SK-N-MC (cell line): ENCODE measurements at regions not wholly inside any gene's neighbourhood (a gene's known extent, or its start where the extent isn't known, plus 50 kb on each side); places are given as distances from the start of the nearest gene placed in this dataset.

Experiments
- DNase-seq: peaks from one replicate; pipeline ENCODE4 v3.0.0-alpha.2; 2011; ENCODE audit warnings: low read depth, low spot score
- H3K27ac ChIP-seq: fragments of 200-600 bp; sonication (generic); 2 replicates; pipeline ENCODE4 v1.5.1; 2016; ENCODE audit warnings: mixed run types
- H3K36me3 ChIP-seq: fragments of 200-600 bp; sonication (generic); 2 replicates; pipeline ENCODE4 v1.6.1; 2017; ENCODE audit warnings: antibody characterized with exemption, low read length, mixed read lengths; ENCODE audit not compliant: insufficient read depth
- H3K4me3 ChIP-seq: fragments of 200-600 bp; sonication (generic); 2 replicates; pipeline ENCODE4 v1.5.1; 2016
- H3K9ac ChIP-seq: fragments of 200-600 bp; sonication (generic); 2 replicates; pipeline ENCODE4 v1.8.0; 2017; ENCODE audit warnings: mixed run types, mixed read lengths; ENCODE audit not compliant: insufficient read length
- H3K9me3 ChIP-seq: fragments of 200-600 bp; sonication (generic); 2 replicates; pipeline ENCODE4 v1.6.1; 2017; ENCODE audit warnings: low read depth, mild to moderate bottlenecking, antibody characterized with exemption, low read length, moderate library complexity, mixed read lengths
- EZH2 ChIP-seq: fragments of 200-600 bp; sonication (generic); IDR thresholded peaks from one replicate; pipeline ENCODE4 v1.6.1; 2017; ENCODE audit warnings: antibody characterized with exemption
- FOXP2 ChIP-seq: optimal IDR thresholded peaks from 2 replicates; pipeline ENCODE3; 2011; ENCODE audit warnings: mild to moderate bottlenecking, moderate library complexity; ENCODE audit not compliant: insufficient read depth; ENCODE audit errors: extremely low read length, control extremely low read depth
- POLR2AphosphoS5 ChIP-seq: IDR thresholded peaks from 2 replicates; pipeline ENCODE4 v1.6.1; 2012; ENCODE audit warnings: mild to moderate bottlenecking, low read depth, low read length, borderline replicate concordance

DNA sequence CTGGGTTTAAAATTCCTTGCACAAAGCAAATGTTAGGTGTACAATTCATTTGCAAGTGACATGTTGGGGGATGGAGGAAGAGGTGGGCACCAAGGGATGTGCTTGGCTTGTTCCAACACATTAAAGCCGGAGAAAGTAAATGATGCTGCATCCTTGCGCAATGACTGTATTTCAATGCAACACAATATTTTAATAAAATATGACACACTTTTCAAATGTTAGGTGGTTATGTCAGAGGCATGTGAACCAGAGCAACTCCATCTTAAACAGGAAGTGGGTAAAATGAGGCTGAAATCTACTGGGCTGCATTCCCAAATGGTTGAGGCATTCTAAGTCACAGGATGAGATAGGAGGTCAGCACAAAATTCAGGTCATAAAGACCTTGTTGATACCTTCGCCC is 53.6 kb upstream of the ARHGAP5 start:
- Histone ChIP-seq H3K36me3 (no peaks in the 10 kb centered on the region), H3K9ac (no peak overlapping the region), H3K9me3 (no peaks in the 10 kb centered on the region), H3K4me3 (no peak overlapping the region), H3K27ac (no peak overlapping the region)
- no peak for DNase-seq
- no peak for TF ChIP-seq EZH2

DNA sequence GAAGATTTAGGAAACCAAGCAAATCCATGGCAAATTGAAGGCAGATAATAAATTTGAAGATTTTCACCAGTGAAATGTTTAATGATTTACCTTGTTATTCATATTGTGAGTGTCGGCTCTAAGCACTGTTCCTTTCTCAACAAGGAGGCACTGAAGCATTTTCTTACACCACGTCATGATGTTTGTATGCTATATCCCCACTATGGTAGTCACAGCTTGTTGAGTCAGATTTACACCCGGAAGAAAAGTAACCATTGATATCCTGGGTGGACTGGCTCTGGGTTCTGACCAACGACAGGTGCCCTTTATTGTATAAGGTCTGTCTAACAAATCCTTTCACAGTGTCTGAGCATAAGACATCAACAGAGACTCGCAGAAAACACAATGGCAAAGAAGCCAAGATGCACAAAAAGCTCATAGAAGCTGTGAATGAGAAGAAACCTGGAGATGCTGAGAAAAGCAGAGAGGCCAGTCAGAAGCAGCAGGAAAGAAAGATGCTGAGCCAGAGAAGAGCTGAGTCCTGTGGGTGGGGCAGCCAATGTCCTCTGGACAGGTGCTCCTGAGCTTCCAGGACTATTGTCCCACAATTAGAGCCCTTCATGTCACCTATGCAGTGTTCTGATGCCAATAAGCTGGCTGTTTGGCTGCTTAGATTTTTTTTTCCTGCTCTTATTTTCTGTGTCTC is 49.7 kb upstream of the ARHGAP5 start:
- Histone ChIP-seq H3K9me3 (no peaks in the 10 kb centered on the region), H3K36me3 (no peaks in the 10 kb centered on the region), H3K4me3 (no peak overlapping the region), H3K9ac (no peak overlapping the region), H3K27ac (no peak overlapping the region)
- DNase-seq, result no peak
- TF ChIP-seq EZH2 (no peak), POLR2AphosphoS5 (no peak), FOXP2 (no peak)
